Activated CD4-positive, alpha-beta T cell treated with anti-CD3 and anti-CD28 coated beads, Interleukin-10, Interleukin-2, amounts not matched to agents 100 ng/mL and 50 ng/mL, durations not matched to agents 16 hours and 8 hours (primary cell): ENCODE measurements at regions not wholly inside any gene's neighbourhood (a gene's known extent, or its start where the extent isn't known, plus 50 kb on each side); places are given as distances from the start of the nearest gene placed in this dataset.
"Not testable (repeated sequence)": the region's sequence is repeated elsewhere in the genome, so short reads cannot be mapped to it uniquely, and the experiment has no call there.

Experiments used
- DNase-seq: peaks from one replicate; pipeline ENCODE4 v3.0.0-alpha.2; 2020

DNA sequence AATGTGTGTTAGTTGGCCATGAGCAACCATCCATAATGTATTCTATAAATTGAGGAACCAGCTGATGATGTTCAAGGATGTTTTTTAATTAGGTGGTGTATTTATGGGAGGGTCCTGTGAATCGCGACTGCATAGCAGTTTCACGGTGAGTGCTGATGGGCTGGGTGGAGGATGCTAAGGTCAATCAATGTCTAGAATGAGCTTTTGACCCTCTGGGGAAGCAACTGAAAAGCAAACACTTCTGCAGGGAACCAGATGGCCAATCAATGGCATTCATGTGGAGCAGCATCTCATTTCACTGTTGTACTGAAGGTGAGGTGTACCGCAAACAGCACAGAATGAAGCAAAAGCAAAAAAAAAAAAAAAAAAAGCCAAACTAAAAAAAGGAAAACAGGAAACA, 676.1 kb upstream of the TMEM132C start:
- no peak for DNase-seq

DNA sequence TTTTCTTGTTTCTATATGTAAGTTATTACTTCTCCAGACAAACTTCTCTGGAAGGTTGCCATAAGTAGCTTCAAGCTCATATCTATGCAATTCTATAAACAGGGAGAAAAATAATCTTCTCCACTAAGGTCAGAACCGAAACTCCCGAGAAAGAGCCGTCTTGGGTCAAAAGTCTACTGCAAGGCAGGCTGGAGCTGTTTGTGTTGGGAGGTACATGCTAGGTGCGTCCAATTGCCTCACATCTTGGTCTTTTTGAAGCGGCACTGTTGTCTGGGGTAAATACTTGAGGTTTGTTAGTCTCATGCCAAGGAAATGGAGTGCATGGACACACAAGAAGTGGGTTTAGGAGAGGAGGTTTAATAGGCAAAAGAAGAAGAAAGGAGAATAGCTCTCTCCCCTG, 674.7 kb upstream of the TMEM132C start:
- DNase-seq = no peak

DNA sequence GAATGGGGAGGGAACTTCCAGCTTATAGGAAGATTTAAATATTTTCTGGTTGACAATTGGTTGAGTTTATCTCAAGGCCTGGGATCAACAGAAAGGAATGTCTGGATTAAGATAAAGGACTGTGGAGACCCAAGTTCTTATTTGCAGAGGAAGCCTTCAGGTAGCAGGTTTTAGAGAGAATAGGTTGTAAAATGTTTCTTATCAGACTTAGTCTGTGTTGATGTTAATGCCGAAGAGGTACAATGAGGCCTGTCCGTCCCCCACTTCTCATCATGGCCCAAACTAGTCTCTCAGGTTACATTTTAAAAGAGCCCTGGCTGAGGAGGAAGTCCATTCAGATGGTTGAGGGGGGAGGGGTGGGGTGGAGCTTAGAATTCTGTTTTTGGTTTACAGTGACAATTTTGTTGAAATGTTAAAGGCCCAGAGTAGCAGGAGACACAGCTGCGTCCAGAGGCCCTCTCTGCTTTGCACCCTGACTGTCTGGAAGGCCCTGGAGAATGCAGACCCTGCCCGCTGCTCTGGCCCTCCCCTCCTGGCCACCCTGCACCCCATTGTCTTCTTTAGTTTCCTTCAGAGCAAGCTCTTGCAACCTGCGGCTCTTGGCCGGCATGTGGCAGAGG, 672.5 kb upstream of the TMEM132C start:
- DNase-seq = no peak

DNA sequence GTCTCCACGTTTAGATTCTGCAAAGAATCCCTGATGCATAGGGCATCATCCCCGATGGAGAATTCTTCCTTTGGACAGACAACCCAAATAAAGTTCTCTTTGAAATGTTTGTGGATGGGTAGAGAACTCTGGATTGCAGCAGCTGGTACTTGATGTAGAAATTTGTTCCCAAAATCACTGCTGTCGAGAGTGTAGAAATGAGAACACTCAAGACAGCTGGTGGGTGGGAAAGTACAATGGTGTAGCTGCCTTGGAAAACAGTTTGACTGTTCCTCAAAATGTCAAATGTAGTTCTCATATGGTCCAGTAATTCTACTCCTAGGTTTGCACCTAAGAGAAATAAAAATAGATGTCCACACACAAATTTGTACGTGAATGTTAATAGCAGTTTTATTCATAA, 671.5 kb upstream of the TMEM132C start:
- no peak for DNase-seq

DNA sequence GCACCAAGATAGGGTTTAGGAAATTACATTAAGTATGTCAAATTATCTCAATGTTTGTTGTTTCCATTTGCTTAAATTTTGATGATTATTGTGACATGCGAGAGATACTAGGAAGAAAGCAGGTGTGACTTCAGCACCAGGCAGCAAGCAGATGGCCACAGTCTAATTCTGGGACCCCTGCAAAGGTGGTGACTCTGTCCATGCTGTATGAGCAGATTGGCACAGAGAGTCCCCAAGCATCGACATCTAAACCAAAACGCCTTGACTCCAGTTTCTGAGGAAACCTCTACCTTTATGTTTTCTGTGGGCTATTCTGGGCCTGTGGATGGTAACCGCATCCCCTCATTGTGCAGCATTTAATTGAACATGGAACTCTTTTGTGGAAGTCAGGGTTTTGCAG, 670.1 kb upstream of the TMEM132C start:
- DNase-seq = no peak

DNA sequence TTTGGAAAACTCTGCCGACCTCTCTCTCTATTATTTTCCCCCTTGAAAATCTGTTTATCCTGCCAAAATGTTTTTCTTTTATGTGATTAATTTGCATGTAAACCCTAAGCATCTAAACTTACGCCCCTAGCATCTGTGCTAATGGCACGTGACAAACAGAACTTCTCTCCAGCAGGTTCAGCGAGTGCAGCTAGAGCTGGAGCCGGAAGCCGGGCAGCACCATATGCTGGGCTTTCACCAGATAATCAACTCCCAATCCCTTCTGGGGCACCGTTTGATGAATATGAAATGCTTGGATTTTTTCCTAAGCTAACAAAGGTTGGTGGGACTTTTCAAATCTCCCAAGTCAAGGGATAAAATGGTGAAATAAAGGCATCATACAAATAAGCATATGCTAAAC, 667.5 kb upstream of the TMEM132C start:
- no peak for DNase-seq

DNA sequence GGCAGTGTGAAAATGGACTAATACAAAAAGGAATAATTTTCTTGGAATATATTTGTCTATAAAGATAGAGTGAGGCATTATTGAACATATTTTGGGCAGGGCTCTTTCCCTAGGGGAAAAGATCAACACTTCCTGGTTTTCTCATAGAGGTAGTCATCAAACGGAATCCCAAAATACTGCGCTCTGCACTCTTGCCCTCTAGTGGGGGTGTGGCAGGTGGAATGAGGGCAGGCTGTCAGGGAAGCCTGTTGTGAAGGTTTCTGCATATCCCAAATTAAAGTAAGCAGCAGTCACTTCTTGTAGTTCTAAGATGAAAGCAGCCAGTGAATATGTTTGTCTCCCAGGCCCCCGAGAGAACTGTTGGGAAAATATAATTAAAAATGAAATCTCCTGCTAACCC, 666.8 kb upstream of the TMEM132C start:
- no peak for DNase-seq

DNA sequence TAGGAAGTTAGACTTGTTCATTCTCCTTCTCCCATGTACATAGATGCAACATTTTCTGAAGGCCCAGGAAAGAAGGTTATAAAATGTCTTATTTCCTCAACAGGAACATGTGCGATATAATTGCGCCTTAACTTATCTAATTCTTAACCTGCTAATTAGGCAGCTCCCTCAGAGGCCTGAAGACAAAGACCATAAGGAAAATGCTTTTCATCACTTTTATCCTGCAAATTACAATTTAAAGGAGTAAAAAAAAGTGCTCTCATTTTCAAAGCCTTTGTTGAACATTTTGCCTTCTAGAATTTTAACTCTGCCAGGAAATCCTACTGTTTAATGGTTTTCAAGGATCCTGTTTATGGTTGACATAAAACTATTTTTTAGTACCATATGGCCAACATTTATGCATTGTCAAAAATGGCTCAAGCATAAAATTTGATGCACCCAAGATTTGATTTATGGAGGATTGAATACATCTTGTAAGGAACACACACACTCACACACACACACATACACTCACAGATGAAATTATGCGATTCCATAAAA, 660.4 kb upstream of the TMEM132C start:
- DNase-seq = no peak

DNA sequence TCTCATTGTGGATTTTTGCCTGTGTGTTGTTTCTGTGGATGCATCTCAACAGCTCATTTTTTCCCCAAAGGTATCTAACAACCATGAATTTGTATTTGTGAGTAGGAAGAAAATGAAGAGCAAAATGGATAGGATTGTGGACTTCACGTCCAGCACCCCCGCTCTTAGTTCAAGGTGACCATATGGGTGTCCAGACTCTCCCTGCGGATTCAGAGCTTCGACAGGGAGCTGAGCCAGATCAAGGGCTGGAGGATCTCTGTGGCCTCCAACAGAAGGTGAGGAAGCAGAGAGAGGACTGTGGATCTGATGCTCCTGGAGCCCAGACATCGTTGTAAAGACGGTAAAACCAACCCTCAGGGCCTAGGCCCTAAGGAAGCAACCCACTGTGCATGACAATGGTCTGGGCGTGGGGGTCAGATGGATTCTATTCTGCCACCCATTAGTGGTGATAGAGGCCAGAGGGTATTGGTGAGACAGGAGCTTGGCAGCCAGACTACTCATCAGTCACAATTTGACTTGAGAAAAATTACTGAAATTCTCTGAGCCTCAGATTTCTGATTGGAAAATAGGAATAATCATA, 659.7 kb upstream of the TMEM132C start:
- no peak for DNase-seq

DNA sequence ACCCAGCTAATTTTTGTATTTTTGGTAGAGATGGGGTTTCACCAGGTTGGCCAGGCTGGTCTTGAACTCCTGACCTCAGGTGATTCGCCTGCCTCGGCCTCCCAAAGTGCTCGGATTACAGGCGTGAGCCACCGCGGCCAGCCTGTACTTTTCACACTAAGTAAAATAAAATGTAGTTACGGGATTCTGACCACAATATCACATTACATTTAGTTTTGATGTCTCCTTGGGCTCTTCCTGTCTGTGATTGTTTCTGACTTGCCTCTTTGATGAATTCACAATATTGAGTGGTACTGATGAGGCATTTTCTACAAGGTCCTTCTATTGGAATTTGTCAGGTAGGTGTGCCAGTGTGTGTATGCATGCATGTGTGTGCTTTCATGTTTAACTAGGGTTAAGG, 658.6 kb upstream of the TMEM132C start:
- DNase-seq = not testable (repeated sequence)

DNA sequence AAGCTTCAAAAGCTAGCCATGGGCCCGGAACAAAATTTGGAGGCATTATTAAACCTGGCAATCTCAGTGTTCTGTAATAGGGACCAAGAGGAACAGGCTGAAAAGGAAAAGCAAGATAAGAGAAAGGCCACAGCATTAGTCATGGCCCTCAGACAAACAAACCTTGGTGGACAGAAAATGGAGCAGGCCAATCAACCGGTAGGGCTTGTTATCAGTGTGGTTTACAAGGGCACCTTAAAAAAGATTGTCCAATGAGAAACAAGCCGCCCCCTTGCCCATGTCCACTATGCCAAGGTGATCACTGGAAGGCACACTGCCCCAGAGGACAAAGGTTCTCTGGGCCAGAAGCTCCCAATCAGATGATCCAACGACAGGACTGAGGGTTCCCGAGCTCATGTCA, 653.9 kb upstream of the TMEM132C start:
- no peak for DNase-seq

DNA sequence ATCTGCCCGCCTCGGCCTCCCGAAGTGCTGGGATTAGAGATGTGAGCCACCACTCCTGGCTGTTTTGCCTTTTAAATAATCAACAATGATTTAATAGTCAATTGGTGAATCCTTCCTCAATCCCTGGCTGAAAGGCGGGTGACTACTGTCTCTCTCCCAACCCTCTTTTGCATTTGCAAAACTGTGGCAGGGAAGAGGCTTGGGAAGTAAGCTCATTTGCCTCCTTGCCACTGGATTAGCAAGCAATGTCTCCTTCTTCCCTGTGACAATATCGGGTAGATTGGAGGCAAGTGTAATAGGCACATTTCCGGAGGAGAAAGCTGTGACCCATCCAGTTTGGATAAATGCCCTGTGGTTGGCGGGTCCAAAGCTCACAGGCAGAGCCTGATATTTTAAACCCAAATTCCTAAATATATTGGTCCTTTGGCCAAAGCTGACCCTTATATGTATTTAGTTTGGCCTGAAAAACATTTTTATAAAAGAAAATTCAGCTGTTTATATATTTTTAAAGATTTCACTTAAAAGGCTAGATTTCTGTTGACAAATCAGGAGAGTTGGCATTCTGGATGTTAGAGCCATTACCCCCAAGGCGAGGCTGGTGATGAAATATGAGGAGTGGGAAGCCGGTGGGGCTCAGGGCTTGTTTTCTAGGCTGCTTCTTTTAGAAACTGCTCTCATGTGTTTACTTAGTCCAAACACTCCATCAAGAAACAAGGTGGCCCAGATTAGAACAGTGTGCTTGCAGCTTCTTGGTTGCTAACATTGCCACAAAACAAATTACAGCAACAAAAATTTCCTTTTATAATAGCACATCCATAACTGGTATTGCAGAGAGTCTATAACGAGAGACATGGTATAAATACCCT, 646.9 kb upstream of the TMEM132C start:
- DNase-seq = no peak

DNA sequence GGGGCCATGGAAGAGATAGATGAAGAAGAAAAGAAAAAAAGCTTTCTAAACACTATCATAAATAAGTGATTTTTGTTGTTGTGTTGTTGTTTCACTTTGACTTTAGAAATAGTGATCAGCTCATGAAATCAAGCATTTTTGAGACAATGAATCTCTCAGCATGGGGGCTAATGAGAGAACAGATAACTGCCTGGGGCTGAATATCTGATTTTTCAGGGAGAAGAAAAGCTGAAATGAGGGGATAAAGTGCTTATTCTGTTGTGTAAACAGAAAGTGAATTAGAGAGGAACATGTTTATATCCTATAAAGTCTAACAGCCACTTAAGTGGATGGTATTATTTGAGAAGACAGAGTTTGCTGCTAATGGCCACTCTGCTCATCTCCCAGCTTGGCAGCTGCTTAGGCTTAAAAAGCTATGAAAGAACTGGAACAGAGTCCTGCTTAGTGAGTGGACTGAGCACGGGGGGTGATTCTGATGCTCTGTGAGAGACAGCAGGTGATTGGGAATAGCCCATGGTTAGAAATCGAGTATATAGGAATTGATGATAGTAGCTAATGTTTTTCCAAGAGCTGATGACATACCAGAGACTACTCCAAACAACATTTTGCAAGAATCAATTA, 646.1 kb upstream of the TMEM132C start:
- no peak for DNase-seq

DNA sequence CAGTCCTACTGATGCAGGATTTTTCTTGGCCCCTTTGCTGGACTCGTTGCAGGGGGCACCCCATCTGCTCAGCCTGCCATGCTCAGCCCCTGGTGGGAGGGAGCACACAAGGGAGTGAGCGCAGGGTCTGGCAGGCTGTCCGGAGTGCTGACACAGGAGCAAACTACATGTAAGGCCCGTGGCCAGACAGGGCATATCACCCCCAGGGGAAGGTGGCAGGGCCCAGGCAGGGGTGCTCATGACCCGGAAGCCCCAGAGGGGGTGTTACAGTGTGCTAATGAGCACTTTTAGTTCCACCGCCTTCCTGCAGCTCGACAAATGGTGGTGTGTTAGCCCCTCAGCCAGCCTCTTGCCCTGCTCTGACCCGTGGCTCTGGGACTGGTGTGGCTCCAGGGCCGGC, 645.6 kb upstream of the TMEM132C start:
- DNase-seq = no peak

DNA sequence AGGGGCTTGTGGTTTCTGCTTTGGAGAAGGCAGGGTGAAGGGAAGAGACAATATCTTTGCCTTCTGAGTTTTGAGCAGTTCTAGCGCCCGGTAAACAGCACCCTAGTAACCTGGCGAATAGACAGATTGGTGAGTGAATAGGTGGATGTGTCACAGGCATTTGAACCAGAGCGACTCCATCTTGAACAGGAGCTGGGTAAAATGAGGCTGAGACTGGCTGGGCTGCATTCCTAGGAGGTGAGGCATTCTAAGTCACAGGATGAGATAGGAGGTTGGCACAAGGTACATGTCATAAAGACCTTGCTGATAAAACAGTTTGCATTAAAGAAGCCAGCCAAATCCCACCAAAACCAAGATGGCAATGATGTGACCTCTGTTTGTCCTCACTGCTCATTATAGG, 643.6 kb upstream of the TMEM132C start:
- DNase-seq = no peak

DNA sequence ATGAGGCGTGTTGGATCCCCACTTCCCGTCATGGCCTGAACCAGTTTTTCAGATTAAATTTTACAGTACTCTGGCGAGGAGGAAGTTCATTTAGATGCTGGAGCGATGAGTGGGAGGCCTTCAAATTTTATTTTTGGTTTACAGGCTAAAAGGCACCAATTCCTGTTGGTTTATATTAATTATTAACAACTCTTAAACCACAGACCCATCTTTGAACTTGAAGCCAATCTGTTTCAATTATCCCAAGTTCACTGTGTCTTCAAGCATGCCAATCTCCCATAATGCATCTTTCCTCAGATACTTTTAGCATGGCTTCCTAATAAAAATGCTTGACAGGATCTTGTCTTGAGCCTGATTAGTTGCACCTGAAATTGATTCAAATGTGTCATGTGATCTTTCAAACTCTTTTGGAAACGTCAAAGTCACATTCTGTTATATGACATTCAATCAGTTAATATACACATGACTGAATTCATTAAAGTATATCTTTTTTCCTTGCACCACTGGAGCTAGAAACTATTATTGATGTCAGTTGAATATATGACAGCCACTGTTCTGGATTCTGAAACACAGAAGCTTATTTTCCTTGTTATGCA, 641.7 kb upstream of the TMEM132C start:
- no peak for DNase-seq

DNA sequence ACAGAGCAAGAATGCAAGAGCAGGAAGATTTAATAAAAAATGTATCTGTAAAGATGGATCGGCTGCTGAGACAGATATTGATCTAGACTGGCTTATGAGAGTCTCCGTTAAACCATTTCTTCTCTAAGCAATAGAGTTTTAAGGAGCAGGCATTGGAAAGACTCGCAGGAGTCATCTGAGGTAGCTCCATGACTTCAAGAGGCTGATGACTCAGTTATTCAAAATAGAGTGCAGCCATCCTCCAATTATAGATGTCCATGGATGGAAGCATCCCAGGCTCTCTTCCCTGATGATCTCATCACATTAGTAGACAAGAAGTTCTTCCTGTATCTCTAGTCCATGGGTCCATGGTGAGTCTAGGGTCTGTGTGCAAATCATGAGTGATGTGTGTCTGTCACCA, 638.3 kb upstream of the TMEM132C start:
- DNase-seq = no peak

DNA sequence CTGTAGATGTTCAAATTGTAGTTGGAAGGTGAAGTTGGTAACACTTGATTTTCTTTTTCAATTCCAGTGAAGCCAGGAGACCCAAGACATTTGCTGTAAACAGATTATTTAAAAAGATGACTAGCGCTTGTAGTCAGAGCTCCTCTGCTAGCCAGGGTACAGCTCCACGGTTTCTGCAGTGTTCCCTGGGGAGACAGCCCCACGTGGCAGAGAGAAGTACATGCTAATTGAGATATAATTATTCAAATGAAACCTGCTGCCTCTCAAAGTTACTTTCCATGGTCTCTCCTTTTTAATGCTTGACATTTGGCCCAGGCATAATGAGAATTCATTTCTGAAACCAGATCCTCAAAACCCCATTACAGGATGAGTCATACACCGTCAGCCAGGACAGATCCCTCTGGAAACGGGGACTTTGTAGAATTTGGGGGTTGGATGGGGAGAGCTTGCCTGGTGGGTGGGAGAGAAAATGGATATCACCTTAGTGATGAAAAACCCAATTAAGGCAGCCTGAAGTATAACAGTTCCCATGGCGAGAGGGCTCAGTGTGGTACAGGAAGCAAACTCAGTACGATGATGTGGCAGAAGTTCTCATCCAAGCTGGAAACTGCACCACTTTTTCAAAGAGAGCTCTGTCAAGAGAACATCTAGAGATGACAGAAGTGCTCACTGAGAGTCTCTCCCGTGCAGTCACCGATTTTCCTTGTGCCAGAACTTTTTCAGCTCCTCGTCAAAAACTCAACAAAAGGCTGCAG, 637.7 kb upstream of the TMEM132C start:
- no peak for DNase-seq

DNA sequence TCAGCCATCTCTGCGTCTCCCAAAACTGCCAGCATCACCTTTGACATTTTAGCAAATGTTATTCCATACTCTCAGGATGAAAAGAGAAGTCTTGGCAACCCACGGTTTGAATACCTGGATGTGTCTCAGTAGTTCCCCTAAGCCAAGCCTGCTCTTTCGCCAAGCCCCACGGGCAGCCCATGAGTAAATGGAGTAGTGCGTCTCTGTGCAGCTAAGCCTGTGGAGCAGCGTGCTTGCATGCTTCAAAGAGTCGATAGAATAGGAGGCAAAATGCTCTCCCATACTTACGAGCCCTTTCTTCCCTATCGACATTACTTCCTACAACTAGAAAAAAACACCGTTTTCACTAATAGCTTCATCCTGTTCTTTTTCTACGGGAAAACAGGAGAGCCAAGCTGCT, 634.5 kb upstream of the TMEM132C start:
- no peak for DNase-seq

DNA sequence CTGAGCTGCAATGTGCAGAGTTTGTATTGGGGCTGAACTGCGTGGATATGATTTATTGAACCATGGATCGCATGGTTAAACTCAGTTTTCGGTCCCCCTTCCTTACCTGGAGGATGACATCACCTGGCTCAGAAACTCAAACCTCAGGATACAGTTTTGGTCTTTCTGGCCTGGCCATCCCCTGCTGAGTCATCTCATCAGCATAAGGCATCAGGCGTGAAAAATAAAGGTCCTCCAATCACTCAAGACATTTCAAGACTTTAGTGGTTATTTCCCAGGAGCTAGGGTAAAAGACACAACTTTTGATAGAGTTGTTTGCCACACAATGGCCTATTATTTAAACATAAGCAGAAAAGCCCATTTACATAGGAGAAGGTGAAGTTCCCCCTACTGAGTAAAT, 631.1 kb upstream of the TMEM132C start:
- DNase-seq = no peak

DNA sequence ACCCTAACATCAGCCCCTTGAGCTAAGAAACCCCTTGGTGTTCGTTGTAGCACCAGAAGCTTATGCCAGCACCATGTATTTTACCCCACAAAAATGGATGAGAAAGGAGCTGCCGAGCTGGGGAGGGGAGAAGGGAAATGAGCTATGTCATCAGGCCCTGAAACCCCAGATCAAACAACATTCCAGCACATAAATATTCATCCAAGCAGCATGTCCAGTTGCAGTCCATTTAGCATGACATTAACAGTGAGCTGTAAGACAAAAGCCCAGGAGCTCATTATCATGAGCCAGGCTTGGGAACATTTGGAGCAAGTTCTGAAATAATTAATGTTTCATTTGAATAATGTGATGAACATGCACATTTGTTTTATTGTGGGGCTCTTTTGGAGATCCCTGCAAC, 630.1 kb upstream of the TMEM132C start:
- DNase-seq = no peak

DNA sequence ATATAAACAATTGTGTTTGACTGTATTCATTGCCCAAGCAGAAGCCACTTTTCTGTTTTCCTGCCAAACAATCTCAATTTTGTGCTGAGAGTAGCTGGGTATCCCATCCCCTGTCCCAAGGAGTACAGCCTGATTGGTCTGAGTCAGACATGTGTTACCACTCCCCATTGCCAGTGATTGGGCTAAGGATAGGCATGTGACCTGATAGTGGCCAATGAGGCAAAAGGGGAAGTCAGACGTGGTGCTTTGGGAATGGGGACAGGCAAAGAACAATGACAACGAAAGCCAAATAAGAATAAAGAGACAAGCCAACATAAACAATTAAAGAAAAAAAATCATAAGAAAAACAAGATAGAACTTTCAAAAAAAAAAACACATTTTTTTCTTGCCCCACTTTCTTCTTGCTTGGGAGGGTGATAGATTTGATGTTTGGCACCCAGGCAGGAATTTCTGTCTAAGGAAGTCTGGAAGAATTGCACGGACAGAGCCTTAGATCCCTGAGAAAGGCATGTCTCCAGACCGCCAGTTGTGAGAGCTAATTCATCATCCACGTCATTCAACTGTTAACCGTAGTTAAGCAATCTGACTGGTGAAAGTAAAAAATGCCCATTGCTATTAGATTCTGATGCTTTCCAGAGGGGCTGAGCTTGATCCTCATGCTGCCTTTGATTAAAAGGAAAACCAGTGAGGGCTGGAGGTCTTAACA, 626.6 kb upstream of the TMEM132C start:
- DNase-seq = no peak
